GM19452 (cell line): ENCODE measurements at regions not wholly inside any gene's neighbourhood (a gene's known extent, or its start where the extent isn't known, plus 50 kb on each side); places are given as distances from the start of the nearest gene placed in this dataset.

Experiments used
- ATAC-seq: cut with Tn5 transposase; IDR thresholded peaks from one replicate; pipeline ENCODE4 v1.9.1; 2021; ENCODE audit not compliant: unreplicated experiment

- no peak for ATAC-seq
Measured at GRCh38 chr22:47734511-47734910, 972.1 kb downstream of the TBC1D22A start.

DNA sequence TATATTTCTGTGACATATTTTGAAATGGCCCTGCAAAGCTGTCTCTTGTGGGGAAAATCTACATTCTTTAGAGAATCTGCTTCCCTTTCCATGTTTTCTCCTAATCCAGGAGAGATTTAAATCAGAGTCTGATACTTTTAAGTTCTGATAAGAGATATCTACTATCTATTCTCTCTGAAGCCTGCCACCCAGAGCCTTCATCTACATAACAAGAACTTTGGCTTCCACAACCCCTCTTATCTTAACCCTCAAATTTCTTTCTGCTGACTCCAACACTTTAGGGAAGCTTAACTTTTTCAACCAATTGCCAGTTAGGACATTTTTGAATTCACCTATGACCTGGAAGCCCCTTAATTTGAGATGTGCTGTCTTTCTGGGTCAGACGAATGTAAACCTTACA is 965.2 kb downstream of the TBC1D22A start:
- ATAC-seq = no peak

GRCh38 chr22:47724751-47725150 is 962.3 kb downstream of the TBC1D22A start:
- ATAC-seq = no peak

- no peak for ATAC-seq
Measured at GRCh38 chr22:47724030-47724429, 961.6 kb downstream of the TBC1D22A start.

DNA sequence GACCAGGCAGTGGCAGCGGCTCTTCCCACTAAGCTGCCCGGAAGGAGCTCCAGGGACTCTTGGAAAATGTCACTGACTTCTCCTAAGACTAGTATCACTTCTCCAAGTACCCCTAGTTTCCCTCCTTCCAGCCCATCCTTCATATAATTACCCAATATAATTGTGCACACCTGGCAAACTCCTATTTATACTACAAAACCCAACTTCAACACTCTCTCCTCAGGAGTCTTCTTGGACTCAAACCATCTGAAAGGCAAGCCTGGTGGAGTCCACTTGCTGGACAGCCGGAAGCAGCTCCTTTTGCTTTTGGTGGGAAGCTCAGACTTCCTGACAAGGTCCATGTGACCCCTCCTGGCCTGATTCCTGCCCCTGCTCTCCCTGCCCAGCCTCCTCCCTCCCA is 955.9 kb downstream of the TBC1D22A start:
- ATAC-seq = no peak

- ATAC-seq = no peak
Measured at GRCh38 chr22:47716890-47717615, 954.6 kb downstream of the TBC1D22A start.

DNA sequence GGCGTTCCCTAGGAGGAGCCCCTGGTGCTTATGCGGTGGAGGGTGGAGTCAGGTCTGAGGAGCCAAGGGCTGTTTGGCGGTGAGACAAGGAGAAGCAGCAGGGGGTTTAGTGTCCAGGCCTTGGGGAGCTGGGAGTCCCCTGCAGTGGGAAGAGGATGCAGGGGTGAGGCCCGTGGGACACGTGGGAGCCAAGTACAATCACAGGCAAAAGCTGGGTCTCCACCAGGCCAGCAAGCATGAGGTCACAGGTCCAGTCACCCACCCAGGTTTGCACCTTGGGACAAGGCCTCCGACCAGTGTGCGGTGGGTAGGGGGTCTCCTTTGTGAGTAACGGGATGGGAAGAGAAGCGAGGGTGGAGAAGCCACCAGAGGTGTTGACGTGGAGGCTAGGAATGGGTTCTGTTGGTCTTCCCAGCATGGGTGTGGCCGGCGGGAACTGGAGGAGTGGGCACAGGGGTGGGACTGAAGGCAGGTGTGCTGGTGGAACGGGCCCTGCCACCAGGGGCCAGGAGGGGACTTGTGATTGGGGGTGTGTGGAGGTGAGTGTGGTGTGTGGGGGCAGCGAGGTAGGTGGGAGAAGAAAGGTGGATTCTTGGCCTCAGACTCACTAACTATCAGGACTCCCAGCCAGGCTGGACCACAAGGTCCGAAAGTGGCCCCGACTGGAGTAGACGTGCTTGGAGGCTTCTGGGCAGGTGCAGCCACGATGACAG is 953.6 kb downstream of the TBC1D22A start:
- no peak for ATAC-seq

DNA sequence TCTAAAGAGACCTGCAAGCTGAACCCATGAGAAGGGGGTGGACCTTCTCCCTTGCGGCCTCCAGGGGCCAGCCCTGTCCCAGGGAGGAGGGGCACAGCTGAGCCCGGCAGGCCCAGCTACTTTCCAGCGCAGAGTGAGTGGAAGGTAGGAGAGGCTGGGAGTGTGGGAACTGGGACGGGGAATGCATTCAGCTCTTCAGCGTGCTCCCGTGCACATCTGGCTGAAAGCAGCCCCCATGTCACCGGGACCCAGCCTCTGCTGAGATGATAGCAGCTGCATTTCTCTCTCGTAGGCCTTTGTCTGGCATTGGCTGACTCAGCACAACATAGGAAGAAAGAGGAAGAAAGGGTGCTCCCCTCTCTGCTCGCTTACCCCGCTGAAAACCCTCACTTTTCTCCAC is 951.5 kb downstream of the TBC1D22A start:
- ATAC-seq = no peak

- ATAC-seq = no peak
Measured at GRCh38 chr22:47710135-47710534, 947.7 kb downstream of the TBC1D22A start.

DNA sequence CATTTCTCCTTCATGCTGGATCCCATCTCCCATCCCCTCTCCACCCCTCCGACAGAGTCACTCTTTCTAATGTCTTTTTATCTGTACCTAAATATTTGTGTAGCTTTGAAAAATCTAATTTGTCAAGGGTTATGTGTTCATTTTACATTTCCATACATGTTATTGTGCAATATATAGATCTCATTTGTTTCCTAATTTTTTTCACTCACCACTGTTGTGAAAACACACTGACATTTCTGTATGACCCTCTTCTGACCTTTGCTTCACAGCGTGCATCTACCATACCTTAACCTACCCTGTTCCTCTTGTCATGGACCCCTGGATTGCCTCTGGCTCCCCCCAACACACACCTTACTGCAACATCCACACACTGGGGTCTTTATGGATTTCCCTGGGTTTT is 942.9 kb downstream of the TBC1D22A start:
- no peak for ATAC-seq

DNA sequence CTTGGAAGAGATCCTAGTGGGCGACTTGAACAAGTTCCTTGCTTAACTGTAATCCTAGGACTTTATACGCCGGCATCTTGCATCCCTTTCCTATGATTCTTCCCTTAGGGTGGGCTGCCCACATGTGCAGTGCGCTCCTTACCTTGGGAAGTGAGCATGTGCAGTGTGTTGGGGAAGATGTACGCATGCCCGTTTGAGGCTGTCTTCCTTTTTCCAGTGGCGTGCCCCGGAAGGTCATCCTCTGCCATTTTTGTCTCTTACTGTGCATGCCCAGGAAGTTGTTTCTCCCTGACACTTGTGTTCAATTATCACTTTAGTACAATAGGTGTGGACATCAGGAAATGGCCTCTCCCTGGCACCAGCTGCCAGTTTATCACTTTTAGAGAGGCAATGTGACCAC is 936.5 kb downstream of the TBC1D22A start:
- ATAC-seq = no peak

GRCh38 chr22:47697861-47698260 is 935.4 kb downstream of the TBC1D22A start:
- ATAC-seq = no peak

DNA sequence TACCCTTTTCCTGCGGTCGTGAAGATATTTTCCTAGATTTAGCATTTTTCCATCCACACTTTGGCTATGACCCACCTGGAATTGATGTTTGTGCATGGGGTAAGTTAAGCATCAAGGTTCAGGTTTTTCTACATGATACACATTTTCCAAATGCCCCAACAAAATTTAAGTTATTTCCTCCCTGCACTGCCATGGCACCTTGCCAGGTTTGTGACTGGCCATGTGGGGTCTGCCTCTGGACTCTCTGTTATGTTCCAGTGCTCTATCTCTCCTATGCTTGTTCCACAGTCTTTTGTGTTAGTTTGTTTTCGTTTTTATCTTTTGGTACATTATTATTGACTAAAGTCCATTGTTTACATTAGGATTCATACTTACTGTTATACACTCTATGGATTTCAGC is 934.3 kb downstream of the TBC1D22A start:
- ATAC-seq = no peak

- no peak for ATAC-seq
Measured at GRCh38 chr22:47695176-47695575, 932.7 kb downstream of the TBC1D22A start.

DNA sequence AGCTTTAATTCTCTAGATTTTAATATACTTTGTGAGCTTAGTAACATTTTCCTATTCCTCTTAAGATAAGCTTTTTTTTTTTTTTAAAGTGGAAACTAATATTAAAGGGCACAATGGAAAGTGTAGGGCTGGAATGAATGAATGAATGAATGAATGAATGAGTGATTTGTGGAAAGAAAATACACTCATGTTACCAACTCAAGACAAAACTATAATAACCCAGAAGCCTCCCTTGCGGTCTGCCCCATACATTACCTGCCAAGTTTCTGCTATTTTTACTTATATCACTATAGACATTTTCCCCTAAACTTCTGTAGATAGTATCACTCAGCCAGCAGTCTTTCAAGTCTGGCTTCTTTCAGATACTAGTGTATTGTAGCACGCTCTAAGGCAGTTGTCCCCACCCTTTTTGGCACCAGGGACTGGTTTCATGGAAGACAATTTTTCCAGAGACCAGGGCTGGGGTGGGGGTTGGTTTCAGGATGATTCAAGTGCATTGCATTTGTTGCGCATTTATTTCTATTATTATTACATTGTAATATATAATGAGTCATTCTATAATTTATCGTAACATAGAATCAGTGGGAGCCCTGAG is 932.2 kb downstream of the TBC1D22A start:
- ATAC-seq = no peak

DNA sequence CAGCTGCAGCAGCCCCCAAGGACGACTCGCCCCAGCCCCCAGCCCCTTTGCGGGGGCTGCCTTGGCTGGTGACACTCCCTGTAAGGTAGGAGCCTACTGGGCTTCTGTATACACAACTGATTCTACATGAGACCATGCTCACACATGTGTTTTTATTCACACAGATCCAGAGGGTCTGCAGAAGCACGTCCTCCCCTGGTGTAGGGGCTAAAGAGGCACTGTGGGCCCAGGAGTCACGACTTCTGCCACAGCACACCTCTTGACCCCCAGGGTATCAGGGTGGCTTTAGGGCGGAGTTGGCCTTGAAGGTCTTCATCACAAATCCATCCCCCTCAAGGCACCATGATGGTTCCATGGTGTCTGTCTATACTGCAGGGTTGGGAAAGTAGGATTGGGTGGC is 931.2 kb downstream of the TBC1D22A start:
- no peak for ATAC-seq

GRCh38 chr22:47692811-47693210 is 930.4 kb downstream of the TBC1D22A start:
- ATAC-seq = no peak

- ATAC-seq = no peak
Measured at GRCh38 chr22:47691152-47691895, 928.9 kb downstream of the TBC1D22A start.

- ATAC-seq = no peak
Measured at GRCh38 chr22:47690586-47690985, 928.1 kb downstream of the TBC1D22A start.

DNA sequence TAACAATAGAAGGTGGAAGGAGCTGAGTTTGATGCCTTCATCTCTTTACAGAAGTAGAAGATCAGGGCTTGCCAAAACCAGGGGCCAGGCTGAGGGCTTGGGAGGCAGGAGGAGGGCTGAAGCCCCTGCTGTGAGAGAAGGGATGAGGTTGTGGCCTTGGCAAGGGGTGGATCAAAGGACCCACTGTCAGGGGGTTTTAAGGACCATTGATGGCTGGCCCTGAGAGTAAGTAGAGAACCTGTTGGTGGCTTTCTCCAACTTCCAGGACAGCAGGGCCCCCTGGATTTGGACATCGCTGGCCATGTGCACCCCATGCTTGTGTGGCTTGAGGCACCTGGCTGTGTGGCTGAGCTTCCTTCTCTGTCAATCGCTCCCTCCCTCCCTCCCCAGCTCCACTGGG is 927.7 kb downstream of the TBC1D22A start:
- ATAC-seq = no peak

- no peak for ATAC-seq
Measured at GRCh38 chr22:47687776-47688175, 925.3 kb downstream of the TBC1D22A start.

DNA sequence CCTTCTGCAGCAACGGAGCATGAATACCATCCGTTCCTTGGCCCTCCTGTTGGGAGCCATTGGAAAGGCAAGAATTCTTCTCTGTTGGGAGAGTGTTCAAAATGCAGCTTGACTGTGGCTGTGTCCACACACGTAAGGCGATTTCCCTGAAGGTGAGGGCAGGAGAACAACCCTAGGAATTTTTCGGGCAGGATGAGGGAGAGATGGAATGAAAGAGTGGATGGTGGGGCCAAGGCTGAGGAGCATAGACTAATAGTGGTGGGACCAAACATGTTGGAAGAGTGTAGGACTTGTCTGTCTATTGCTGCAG is 924.9 kb downstream of the TBC1D22A start:
- ATAC-seq = no peak
